ENCODE measurements at regions not wholly inside any gene's neighbourhood (a gene's known extent, or its start where the extent isn't known, plus 50 kb on each side); places are given as distances from the start of the nearest gene placed in this dataset.

GRCh38 chr2:215812966-215813365 is 200.4 kb downstream of the MREG start:
- peaks cover 31% of the 10 kb centered on the region for H3K4me1 Mint-ChIP-seq (ENCODE audit: low read depth)
- H3K4me3 Mint-ChIP-seq, result no peak overlapping the region

GRCh38 chr2:215811409-215812345 is 201.7 kb downstream of the MREG start:
- Mint-ChIP-seq H3K27me3 (peaks cover 22% of the 10 kb centered on the region), H3K4me3 (no peak overlapping the region), H3K27ac (peak overlapping the region; percentile 56), H3K9me3 (no peaks in the 10 kb centered on the region), H3K36me3 (ENCODE audit: low read depth) (no peaks in the 10 kb centered on the region), H3K4me1 (ENCODE audit: low read depth) (peaks cover 36% of the 10 kb centered on the region)
- intact Hi-C loops (cut with micrococcal nuclease), result loop anchor here (10.0 kb wide), 1 partner anchor 107 kb away; no protein-coding TSS in a partner anchor

More at GRCh38 chr2:215812966-215813365, 200.4 kb downstream of the MREG start:
- Mint-ChIP-seq H3K9me3 (no peaks in the 10 kb centered on the region), H3K27ac (no peak overlapping the region), H3K27me3 (peaks cover 29% of the 10 kb centered on the region), H3K36me3 (ENCODE audit: low read depth) (no peaks in the 10 kb centered on the region)
- intact Hi-C loops (cut with micrococcal nuclease), result loop anchor here (10.0 kb wide), 1 partner anchor 108 kb away; no protein-coding TSS in a partner anchor

GRCh38 chr2:215811003-215811402 is 202.3 kb downstream of the MREG start:
- peaks cover 18% of the 10 kb centered on the region for H3K27me3 Mint-ChIP-seq
- no peak overlapping the region for H3K4me3 Mint-ChIP-seq
- intact Hi-C loops (cut with micrococcal nuclease), result loop anchor here (10.0 kb wide), 1 partner anchor 106 kb away; no protein-coding TSS in a partner anchor
- H3K27ac Mint-ChIP-seq, result peak overlapping the region; percentile 56
- no peaks in the 10 kb centered on the region for H3K36me3 Mint-ChIP-seq (ENCODE audit: low read depth)
- H3K9me3 Mint-ChIP-seq, result no peaks in the 10 kb centered on the region
- H3K4me1 Mint-ChIP-seq (ENCODE audit: low read depth), result peaks cover 36% of the 10 kb centered on the region

- no peaks in the 10 kb centered on the region for H3K9me3 Mint-ChIP-seq
- intact Hi-C loops (cut with micrococcal nuclease), result no loop called here
- H3K27me3 Mint-ChIP-seq, result peaks cover 22% of the 10 kb centered on the region
- no peak overlapping the region for H3K27ac Mint-ChIP-seq
- no peaks in the 10 kb centered on the region for H3K36me3 Mint-ChIP-seq (ENCODE audit: low read depth)
- H3K4me1 Mint-ChIP-seq (ENCODE audit: low read depth), result peaks cover 36% of the 10 kb centered on the region
- H3K4me3 Mint-ChIP-seq, result no peak overlapping the region
Measured at GRCh38 chr2:215808996-215809395, 204.4 kb downstream of the MREG start.

GRCh38 chr2:215808194-215808593 is 205.2 kb downstream of the MREG start:
- Mint-ChIP-seq H3K4me1 (ENCODE audit: low read depth) (peaks cover 36% of the 10 kb centered on the region), H3K27ac (no peak overlapping the region), H3K9me3 (no peaks in the 10 kb centered on the region), H3K27me3 (peaks cover 18% of the 10 kb centered on the region), H3K4me3 (no peak overlapping the region), H3K36me3 (ENCODE audit: low read depth) (no peaks in the 10 kb centered on the region)
- intact Hi-C loops (cut with micrococcal nuclease), result no loop called here

GRCh38 chr2:215805493-215805892 is 207.9 kb downstream of the MREG start:
- H3K27ac Mint-ChIP-seq, result no peak overlapping the region
- H3K4me1 Mint-ChIP-seq (ENCODE audit: low read depth), result peaks cover 19% of the 10 kb centered on the region

GRCh38 chr2:215803150-215803549 is 210.2 kb downstream of the MREG start:
- intact Hi-C loops (cut with micrococcal nuclease), result no loop called here

More at GRCh38 chr2:215805493-215805892, 207.9 kb downstream of the MREG start:
- intact Hi-C loops (cut with micrococcal nuclease), result no loop called here
- no peaks in the 10 kb centered on the region for H3K9me3 Mint-ChIP-seq
- H3K27me3 Mint-ChIP-seq, result peaks cover 10% of the 10 kb centered on the region
- no peaks in the 10 kb centered on the region for H3K36me3 Mint-ChIP-seq (ENCODE audit: low read depth)
- H3K4me3 Mint-ChIP-seq, result no peak overlapping the region

GRCh38 chr2:215799194-215799593 is 214.2 kb downstream of the MREG start:
- peak overlapping the region; percentile 87 for H3K27ac Mint-ChIP-seq
- H3K4me3 Mint-ChIP-seq, result no peak overlapping the region
- H3K9me3 Mint-ChIP-seq, result no peaks in the 10 kb centered on the region
- peaks cover 7% of the 10 kb centered on the region for H3K27me3 Mint-ChIP-seq
- no peaks in the 10 kb centered on the region for H3K36me3 Mint-ChIP-seq (ENCODE audit: low read depth)
- intact Hi-C loops (cut with micrococcal nuclease), result no loop called here
- peaks cover 46% of the 10 kb centered on the region for H3K4me1 Mint-ChIP-seq (ENCODE audit: low read depth)

More at GRCh38 chr2:215803150-215803549, 210.2 kb downstream of the MREG start:
- Mint-ChIP-seq H3K27ac (no peak overlapping the region), H3K36me3 (ENCODE audit: low read depth) (no peaks in the 10 kb centered on the region), H3K4me3 (no peak overlapping the region), H3K27me3 (peaks cover 8% of the 10 kb centered on the region), H3K9me3 (no peaks in the 10 kb centered on the region), H3K4me1 (ENCODE audit: low read depth) (peaks cover 22% of the 10 kb centered on the region)

GRCh38 chr2:215797676-215798075 is 215.7 kb downstream of the MREG start:
- H3K9me3 Mint-ChIP-seq, result no peaks in the 10 kb centered on the region
- no peak overlapping the region for H3K4me3 Mint-ChIP-seq
- no peaks in the 10 kb centered on the region for H3K36me3 Mint-ChIP-seq (ENCODE audit: low read depth)
- H3K4me1 Mint-ChIP-seq (ENCODE audit: low read depth), result peaks cover 57% of the 10 kb centered on the region
- intact Hi-C loops (cut with micrococcal nuclease), result loop anchor here (2.0 kb wide), 1 partner anchor 103 kb away; no protein-coding TSS in a partner anchor
- no peak overlapping the region for H3K27ac Mint-ChIP-seq
- peaks cover 7% of the 10 kb centered on the region for H3K27me3 Mint-ChIP-seq

- intact Hi-C loops (cut with micrococcal nuclease), result loop anchor here (2.0 kb wide), 1 partner anchor 105 kb away; no protein-coding TSS in a partner anchor
- no peaks in the 10 kb centered on the region for H3K36me3 Mint-ChIP-seq (ENCODE audit: low read depth)
- peak overlapping the region; percentile 77 for H3K27ac Mint-ChIP-seq
- H3K4me3 Mint-ChIP-seq, result no peak overlapping the region
- H3K27me3 Mint-ChIP-seq, result peaks cover 7% of the 10 kb centered on the region
- H3K4me1 Mint-ChIP-seq (ENCODE audit: low read depth), result peaks cover 62% of the 10 kb centered on the region
- H3K9me3 Mint-ChIP-seq, result no peaks in the 10 kb centered on the region
Measured at GRCh38 chr2:215796140-215796855, 217.1 kb downstream of the MREG start.

GRCh38 chr2:215794829-215795546 is 218.4 kb downstream of the MREG start:
- peaks cover 11% of the 10 kb centered on the region for H3K27me3 Mint-ChIP-seq
- peak overlapping the region; percentile 88 for H3K27ac Mint-ChIP-seq
- H3K9me3 Mint-ChIP-seq, result no peaks in the 10 kb centered on the region
- no peaks in the 10 kb centered on the region for H3K36me3 Mint-ChIP-seq (ENCODE audit: low read depth)
- intact Hi-C loops (cut with micrococcal nuclease), result loop anchor here (5.0 kb wide), 1 partner anchor 48 kb away; no protein-coding TSS in a partner anchor
- no peak overlapping the region for H3K4me3 Mint-ChIP-seq
- H3K4me1 Mint-ChIP-seq (ENCODE audit: low read depth), result peaks cover 60% of the 10 kb centered on the region

- Mint-ChIP-seq H3K27ac (peak overlapping the region; percentile 88), H3K27me3 (peaks cover 13% of the 10 kb centered on the region), H3K36me3 (ENCODE audit: low read depth) (no peaks in the 10 kb centered on the region), H3K4me1 (ENCODE audit: low read depth) (peaks cover 57% of the 10 kb centered on the region), H3K4me3 (peak overlapping the region; percentile 20), H3K9me3 (no peaks in the 10 kb centered on the region)
- intact Hi-C loops (cut with micrococcal nuclease), result loop anchor here (5.0 kb wide), 1 partner anchor 47 kb away; no protein-coding TSS in a partner anchor
Measured at GRCh38 chr2:215793747-215794595, 219.4 kb downstream of the MREG start.
